Heart right ventricle (tissue), 16 donors: ENCODE measurements at regions not wholly inside any gene's neighbourhood (a gene's known extent, or its start where the extent isn't known, plus 50 kb on each side); places are given as distances from the start of the nearest gene placed in this dataset.

Experiments
- ATAC-seq, 8 donors: fragments of 200-7000 bp; cut with Tn5 transposase; one replicate each; pipeline ENCODE4 v1.9.1; 2020; ENCODE audit warnings: mild to moderate bottlenecking in 8 of 8, moderate library complexity in 8 of 8, moderate number of reproducible peaks in 1 of 8
- DNase-seq, 2 donors: peaks; one replicate each; pipeline ENCODE4 v3.0.0-alpha.2; 2020
- H3K27ac ChIP-seq, 10 donors: fragments of 200-600 bp; sonication (generic) in 2 of 10; one replicate each; pipeline versions ENCODE4 v1.5.0 to v1.8.0; 2020 to 2022; ENCODE audit warnings: mild to moderate bottlenecking in 3 of 10
- H3K27me3 ChIP-seq, 7 donors: fragments of 200-600 bp; one replicate each; pipeline ENCODE4 v1.8.0; 2021 to 2022; ENCODE audit warnings: mild to moderate bottlenecking in 2 of 7
- H3K36me3 ChIP-seq, 9 donors: fragments of 200-600 bp; sonication (generic) in 1 of 9; one replicate each; pipeline versions ENCODE4 v1.5.0 to v1.8.0; 2020 to 2022; ENCODE audit warnings: mild to moderate bottlenecking in 2 of 9
- H3K4me1 ChIP-seq, 9 donors: fragments of 200-600 bp; sonication (generic) in 1 of 9; one replicate each; pipeline versions ENCODE4 v1.5.0 to v1.8.0; 2020 to 2022; ENCODE audit warnings: mild to moderate bottlenecking in 4 of 9
- H3K4me3 ChIP-seq, 10 donors: fragments of 200-600 bp; sonication (generic) in 2 of 10; one replicate each; pipeline versions ENCODE4 v1.5.0 to v1.8.0; 2020 to 2022; ENCODE audit warnings: mild to moderate bottlenecking in 7 of 10, moderate library complexity in 2 of 10
- H3K9me3 ChIP-seq, 11 donors: fragments of 200-600 bp in 10 of 11; sonication (generic) in 2 of 11; one replicate each; pipeline versions ENCODE4 v1.5.0 to v1.8.0; 2013 to 2022; ENCODE audit warnings: mild to moderate bottlenecking in 2 of 11, control low read depth in 1 of 11, moderate library complexity in 1 of 11
- WGBS, 2 donors: extraction: QIAGEN DNeasy Blood & Tissue Kit; methylation state at CpG; one replicate each; pipeline ENCODE4 v1.1.7; 2013; ENCODE audit warnings: inconsistent platforms in 1 of 2; 5-methylcytosine and 5-hydroxymethylcytosine counted together
- intact Hi-C, 10 donors: fragments of 100-400 bp; cut with DNase I; formaldehyde crosslinking; loops; one replicate each; pipeline versions ENCODE4 v1.11.1 to v1.14.2; 2022
- TF ChIP-seq, protein P1 (sequence below), 9 donors: fragments of 200-600 bp; sonication (generic) in 2 of 9; IDR thresholded peaks; one replicate each; pipeline versions ENCODE4 v1.5.0 to v1.8.0; 2021 to 2022; ENCODE audit warnings: antibody characterized with exemption in 9 of 9, mild to moderate bottlenecking in 5 of 9, moderate library complexity in 1 of 9
- donor health status: Arrhythmogenic right ventricular cardiomyopathy.
- donor health status: ischemic (EF 13 %, LVEDD 7.1; RV severe dilation, severe dysfunction).
- donor health status: healthy with polysubstance abuse.
- donor health status: DM: no; HTN: yes; CAD: no.
- donor health status: DM: no; HTN: no; CAD: no.
- donor health status: ischemic (EF 25% LVEDD 6.9; RV normal size, moderate dysfunction).
- donor health status: ischemic (EF 25% LVEDD 5.7; RV mildly dilated, moderate dysfunction).
- donor health status: healthy.
- donor health status: DM: yes; HTN: yes; CAD: no.
- donor health status: Ischemic cardiomyopathy.
- donor health status: ischemic (EF 35%, LVEDD 5.7; RV mildly dilated, moderate dysfunction).
- donor health status: nonischemic (EF 11% LVEDD 7.7; RV severe dilation, severe dysfunction).
- donor health status: DM: yes; HTN: yes; CAD: no.
- donor health status: PGD.
- donor health status: ischemic (EF 29% LVEDD 5.4; RV normal size, mild dysfunction).
- donor health status: nonischemic (EF 23%, LVEDD 6.1; RV moderate dilation, normal function).

DNA sequence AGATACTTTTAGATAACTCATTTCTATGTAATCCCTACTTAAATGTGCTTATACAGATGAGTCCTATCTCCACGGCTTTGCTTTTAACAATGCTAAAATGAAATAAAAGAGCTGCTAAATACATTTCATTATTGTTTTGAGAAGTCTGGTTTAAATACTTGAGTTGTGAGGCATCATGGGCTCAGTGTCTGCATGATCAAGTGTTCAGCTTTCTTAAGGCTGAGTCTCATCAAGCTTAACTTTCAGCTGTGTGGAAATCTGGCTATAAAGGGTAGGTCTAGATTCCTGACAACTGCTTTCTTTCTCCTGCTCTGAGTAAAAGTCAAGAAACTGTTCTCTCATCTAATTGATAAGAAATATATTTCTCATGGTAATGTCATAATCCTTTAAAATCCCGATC is 235.4 kb downstream of the FSCB start:
- no peak for ATAC-seq
- no peaks in the 10 kb centered on the region for H3K27me3 ChIP-seq
- no peaks in the 10 kb centered on the region for H3K36me3 ChIP-seq
- intact Hi-C loops = no loop called here
- H3K4me1 ChIP-seq = no peaks in the 10 kb centered on the region
- 80 to 82% methylated on average over 2 of the region's 2 CpGs for WGBS, 2 donors
- H3K9me3 ChIP-seq = peaks cover 0 to 26% (median 0%) of the 10 kb centered on the region in 11 donors
- TF ChIP-seq, protein P1, sequence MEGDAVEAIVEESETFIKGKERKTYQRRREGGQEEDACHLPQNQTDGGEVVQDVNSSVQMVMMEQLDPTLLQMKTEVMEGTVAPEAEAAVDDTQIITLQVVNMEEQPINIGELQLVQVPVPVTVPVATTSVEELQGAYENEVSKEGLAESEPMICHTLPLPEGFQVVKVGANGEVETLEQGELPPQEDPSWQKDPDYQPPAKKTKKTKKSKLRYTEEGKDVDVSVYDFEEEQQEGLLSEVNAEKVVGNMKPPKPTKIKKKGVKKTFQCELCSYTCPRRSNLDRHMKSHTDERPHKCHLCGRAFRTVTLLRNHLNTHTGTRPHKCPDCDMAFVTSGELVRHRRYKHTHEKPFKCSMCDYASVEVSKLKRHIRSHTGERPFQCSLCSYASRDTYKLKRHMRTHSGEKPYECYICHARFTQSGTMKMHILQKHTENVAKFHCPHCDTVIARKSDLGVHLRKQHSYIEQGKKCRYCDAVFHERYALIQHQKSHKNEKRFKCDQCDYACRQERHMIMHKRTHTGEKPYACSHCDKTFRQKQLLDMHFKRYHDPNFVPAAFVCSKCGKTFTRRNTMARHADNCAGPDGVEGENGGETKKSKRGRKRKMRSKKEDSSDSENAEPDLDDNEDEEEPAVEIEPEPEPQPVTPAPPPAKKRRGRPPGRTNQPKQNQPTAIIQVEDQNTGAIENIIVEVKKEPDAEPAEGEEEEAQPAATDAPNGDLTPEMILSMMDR (IDR thresholded peaks at IDR 0.05) = no peak
- H3K27ac ChIP-seq = no peak overlapping the region
- DNase-seq = no peak
- no peak overlapping the region for H3K4me3 ChIP-seq

DNA sequence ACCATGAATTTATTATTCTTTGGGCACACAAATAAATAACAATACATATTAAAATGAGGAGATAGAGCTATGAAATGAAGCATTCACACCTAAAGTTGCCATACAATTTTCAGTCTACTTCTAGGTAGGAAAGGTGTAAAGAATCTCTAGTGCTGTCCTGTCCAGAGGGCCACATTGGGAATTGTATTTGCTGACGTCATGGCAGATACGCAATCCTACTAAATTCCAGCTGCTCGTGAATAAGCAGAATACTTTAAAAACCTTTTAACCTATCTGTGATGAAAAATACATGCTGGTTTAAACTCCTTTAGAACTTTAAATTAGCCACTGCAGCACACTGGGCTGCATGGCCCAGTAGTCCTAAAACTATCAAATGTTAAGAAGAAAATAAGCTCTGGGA is 236.1 kb downstream of the FSCB start:
- Histone ChIP-seq H3K36me3 (no peaks in the 10 kb centered on the region), H3K4me3 (no peak overlapping the region), H3K27me3 (no peaks in the 10 kb centered on the region), H3K9me3 (peaks cover 0 to 28% (median 0%) of the 10 kb centered on the region in 11 donors), H3K27ac (no peak overlapping the region), H3K4me1 (no peaks in the 10 kb centered on the region)
- intact Hi-C loops = no loop called here
- TF ChIP-seq, protein P1 (IDR thresholded peaks at IDR 0.05) = no peak
- ATAC-seq (no peak), DNase-seq (no peak)
- WGBS, 2 donors = 81 to 87% methylated on average over 3 of the region's 3 CpGs

DNA sequence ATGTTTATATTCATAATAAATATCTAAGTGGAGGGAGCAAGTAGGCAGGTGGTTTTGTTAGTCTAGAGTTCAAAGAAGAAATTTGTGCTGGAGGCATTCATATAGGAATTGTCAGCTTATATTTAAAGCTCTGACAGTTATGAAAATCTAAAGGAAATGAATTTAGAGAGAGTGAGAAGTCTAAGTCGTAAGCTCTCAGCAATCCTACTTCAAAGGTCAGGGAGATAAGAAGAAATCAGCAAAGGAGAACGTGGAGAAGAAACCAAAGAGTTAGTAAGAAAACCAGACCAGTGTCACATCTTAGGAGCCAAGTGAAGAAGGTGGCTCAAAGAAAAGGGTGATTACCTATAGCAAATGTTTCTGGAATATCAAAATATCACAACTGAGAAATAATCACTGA is 241.8 kb downstream of the FSCB start:
- TF ChIP-seq, protein P1 (IDR thresholded peaks at IDR 0.05) = no peak
- intact Hi-C loops = no loop called here
- H3K27ac ChIP-seq = no peak overlapping the region
- H3K9me3 ChIP-seq = peaks cover 0 to 25% (median 0%) of the 10 kb centered on the region in 11 donors
- ATAC-seq = no peak
- no peaks in the 10 kb centered on the region for H3K27me3 ChIP-seq
- no peak overlapping the region for H3K4me3 ChIP-seq
- WGBS, 2 donors = 28 to 35% methylated on average over 2 of the region's 2 CpGs
- no peak for DNase-seq
- no peaks in the 10 kb centered on the region for H3K36me3 ChIP-seq
- no peaks in the 10 kb centered on the region for H3K4me1 ChIP-seq

DNA sequence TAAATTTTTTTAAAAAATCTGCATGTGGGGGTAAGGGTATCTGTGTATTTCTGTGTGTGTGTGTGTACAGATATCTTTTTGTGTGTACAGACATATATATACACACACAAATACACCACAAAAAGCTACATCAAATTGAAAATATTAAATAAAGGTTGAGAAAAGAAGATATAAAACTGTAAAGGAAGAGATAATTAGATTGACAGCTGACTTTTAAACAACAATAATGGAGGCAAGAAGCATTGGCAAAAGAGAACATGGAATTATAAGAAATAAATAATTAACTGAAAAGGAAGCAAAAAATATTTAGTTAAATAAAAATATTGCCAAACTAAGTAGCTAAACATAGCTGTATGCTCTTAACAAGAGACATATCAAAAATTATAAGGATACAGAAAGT is 291.4 kb downstream of the FSCB start:
- Histone ChIP-seq H3K9me3 (peaks cover 0 to 52% (median 0%) of the 10 kb centered on the region in 11 donors), H3K27me3 (no peaks in the 10 kb centered on the region), H3K4me3 (no peak overlapping the region), H3K4me1 (no peaks in the 10 kb centered on the region), H3K36me3 (no peaks in the 10 kb centered on the region), H3K27ac (no peak overlapping the region)
- DNase-seq (no peak), ATAC-seq (no peak)
- intact Hi-C loops = no loop called here
- TF ChIP-seq, protein P1 (IDR thresholded peaks at IDR 0.05) = no peak

DNA sequence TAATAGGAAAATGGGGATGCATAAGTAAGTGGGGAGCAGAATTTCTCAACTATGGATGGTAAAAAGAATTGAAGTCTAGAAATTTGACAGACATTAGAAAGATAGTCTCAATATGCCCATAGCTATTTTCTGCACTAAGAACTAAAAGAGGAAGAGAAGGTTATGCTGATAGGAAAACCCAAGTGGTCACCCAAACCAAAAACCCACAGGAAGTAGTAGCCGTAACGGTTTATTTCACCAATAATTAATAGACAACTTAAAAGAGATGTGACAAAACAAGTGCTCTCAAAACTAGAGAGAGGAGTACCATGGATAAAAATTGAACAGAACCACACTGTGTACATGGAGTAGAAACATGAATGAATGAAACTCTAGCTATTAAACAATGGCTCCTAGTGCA is 295.4 kb downstream of the FSCB start:
- DNase-seq = no peak
- H3K4me3 ChIP-seq = no peak overlapping the region
- intact Hi-C loops = no loop called here

More for the DNA sequence above, 295.4 kb downstream of the FSCB start:
- no peak for ATAC-seq
- Histone ChIP-seq H3K4me1 (no peaks in the 10 kb centered on the region), H3K9me3 (peaks cover 0 to 52% (median 0%) of the 10 kb centered on the region in 11 donors), H3K36me3 (no peaks in the 10 kb centered on the region), H3K27me3 (no peaks in the 10 kb centered on the region), H3K27ac (no peak overlapping the region)
- TF ChIP-seq, protein P1 (IDR thresholded peaks at IDR 0.05) = no peak
- WGBS, 2 donors = 84 to 94% methylated on average over 2 of the region's 2 CpGs
